Smooth muscle cell (in vitro differentiated cells): ENCODE measurements at regions not wholly inside any gene's neighbourhood (a gene's known extent, or its start where the extent isn't known, plus 50 kb on each side); places are given as distances from the start of the nearest gene placed in this dataset.

ENCODE experiments used
- DNase-seq: peaks from one replicate; lab custom pipeline; 2025; ENCODE audit not compliant: unreplicated experiment; lab: John Stamatoyannopoulos, UW
- H2AFZ ChIP-seq: fragments of 200-600 bp; sonication (generic); 2 replicates; pipeline ENCODE4 v1.6.0; 2016; ENCODE audit warnings: antibody characterized with exemption, low read depth, mild to moderate bottlenecking
- H3F3A ChIP-seq: fragments of 200-600 bp; sonication (generic); 2 replicates; pipeline ENCODE4 v1.6.0; 2017; ENCODE audit warnings: antibody characterized with exemption, low read depth
- H3K27ac ChIP-seq: fragments of 200-600 bp; sonication (generic); 2 replicates; pipeline ENCODE4 v1.5.1; 2016; ENCODE audit warnings: low read depth, mild to moderate bottlenecking
- H3K27me3 ChIP-seq: fragments of 200-600 bp; sonication (generic); 2 replicates; pipeline ENCODE4 v1.6.1; 2016; ENCODE audit warnings: low read depth, mild to moderate bottlenecking
- H3K36me3 ChIP-seq: fragments of 200-600 bp; sonication (generic); 2 replicates; pipeline ENCODE4 v1.5.1; 2016; ENCODE audit warnings: low read depth
- H3K4me1 ChIP-seq: fragments of 200-600 bp; sonication (generic); 2 replicates; pipeline ENCODE4 v1.5.1; 2016; ENCODE audit warnings: low read depth
- H3K4me2 ChIP-seq: fragments of 200-600 bp; sonication (generic); 2 replicates; pipeline ENCODE4 v1.6.0; 2016; ENCODE audit warnings: mild to moderate bottlenecking
- H3K4me3 ChIP-seq: fragments of 200-600 bp; sonication (generic); 2 replicates; pipeline ENCODE4 v1.5.1; 2016; ENCODE audit warnings: mild to moderate bottlenecking
- H3K79me2 ChIP-seq: fragments of 200-600 bp; sonication (generic); 2 replicates; pipeline ENCODE4 v1.6.0; 2016; ENCODE audit warnings: low read depth, mild to moderate bottlenecking
- H3K9ac ChIP-seq: fragments of 200-600 bp; sonication (generic); 2 replicates; pipeline ENCODE4 v1.6.0; 2016; ENCODE audit warnings: low read depth
- H3K9me3 ChIP-seq: fragments of 200-600 bp; sonication (generic); replicated peaks from 2 replicates; pipeline ENCODE4 v1.5.1; 2016; ENCODE audit warnings: low read depth
- H4K20me1 ChIP-seq: fragments of 200-600 bp; sonication (generic); 2 replicates; pipeline ENCODE4 v1.6.0; 2016; ENCODE audit warnings: low read depth
- CTCF ChIP-seq: fragments of 200-600 bp; sonication (generic); IDR thresholded peaks from 2 replicates; pipeline ENCODE4 v1.5.1; 2017; ENCODE audit warnings: borderline replicate concordance, mild to moderate bottlenecking, antibody characterized with exemption; ENCODE audit not compliant: insufficient read depth, poor library complexity, severe bottlenecking
- WGBS: methylation state at CpG from one replicate; pipeline ENCODE4 v1.1.7; 2016; ENCODE audit warnings: low lambda C conversion rate; 5-methylcytosine and 5-hydroxymethylcytosine counted together

GRCh38 chr7:35993676-35994606, 159.1 kb upstream of the EEPD1 start:
- H3K4me3 ChIP-seq = no peak overlapping the region
- H3K27me3 ChIP-seq = no peaks in the 10 kb centered on the region
- H3K27ac ChIP-seq = no peak overlapping the region
- no peaks in the 10 kb centered on the region for H3F3A ChIP-seq
- no peaks in the 10 kb centered on the region for H3K4me1 ChIP-seq
- H3K9ac ChIP-seq = no peak overlapping the region
- TF ChIP-seq CTCF = no peak
- H3K36me3 ChIP-seq = no peaks in the 10 kb centered on the region
- no peaks in the 10 kb centered on the region for H4K20me1 ChIP-seq
- H3K9me3 ChIP-seq = no peaks in the 10 kb centered on the region
- no peak overlapping the region for H3K4me2 ChIP-seq
- DNase-seq = no peak
- no peak overlapping the region for H2AFZ ChIP-seq
- no peaks in the 10 kb centered on the region for H3K79me2 ChIP-seq
- 89% methylated on average over 8 of the region's 8 CpGs for whole genome bisulfite sequencing

GRCh38 chr7:35995334-35995733, 157.7 kb upstream of the EEPD1 start:
- 88% methylated on average over 4 of the region's 4 CpGs for WGBS
- no peaks in the 10 kb centered on the region for H3K36me3 ChIP-seq
- no peak overlapping the region for H2AFZ ChIP-seq
- no peak for DNase-seq
- no peaks in the 10 kb centered on the region for H3K27me3 ChIP-seq
- H3K4me2 ChIP-seq = no peak overlapping the region
- H4K20me1 ChIP-seq = no peaks in the 10 kb centered on the region
- no peak overlapping the region for H3K9ac ChIP-seq
- TF ChIP-seq CTCF = no peak
- H3K4me1 ChIP-seq = no peaks in the 10 kb centered on the region
- no peak overlapping the region for H3K27ac ChIP-seq
- H3K9me3 ChIP-seq = no peaks in the 10 kb centered on the region
- no peaks in the 10 kb centered on the region for H3K79me2 ChIP-seq
- H3F3A ChIP-seq = no peaks in the 10 kb centered on the region
- no peak overlapping the region for H3K4me3 ChIP-seq

GRCh38 chr7:35998481-35998880, 154.6 kb upstream of the EEPD1 start:
- DNase-seq = no peak
- WGBS = 91% methylated on average over 5 of the region's 5 CpGs
- no peak overlapping the region for H3K27ac ChIP-seq
- no peaks in the 10 kb centered on the region for H3F3A ChIP-seq
- H3K4me2 ChIP-seq = no peak overlapping the region
- H3K4me3 ChIP-seq = no peak overlapping the region
- H3K27me3 ChIP-seq = no peaks in the 10 kb centered on the region
- no peaks in the 10 kb centered on the region for H3K4me1 ChIP-seq
- no peaks in the 10 kb centered on the region for H3K9me3 ChIP-seq
- no peak overlapping the region for H2AFZ ChIP-seq
- H3K36me3 ChIP-seq = no peaks in the 10 kb centered on the region
- H3K9ac ChIP-seq = no peak overlapping the region
- TF ChIP-seq CTCF = no peak
- no peaks in the 10 kb centered on the region for H3K79me2 ChIP-seq
- no peaks in the 10 kb centered on the region for H4K20me1 ChIP-seq

GRCh38 chr7:36001546-36001945, 151.5 kb upstream of the EEPD1 start:
- no peaks in the 10 kb centered on the region for H3K79me2 ChIP-seq
- H3K27me3 ChIP-seq = no peaks in the 10 kb centered on the region
- no peaks in the 10 kb centered on the region for H3K36me3 ChIP-seq
- H4K20me1 ChIP-seq = no peaks in the 10 kb centered on the region
- 79% methylated on average over 3 of the region's 3 CpGs for WGBS
- H3K4me2 ChIP-seq = no peak overlapping the region
- no peak overlapping the region for H3K4me3 ChIP-seq
- H3K9ac ChIP-seq = no peak overlapping the region
- no peak overlapping the region for H3K27ac ChIP-seq
- H2AFZ ChIP-seq = no peak overlapping the region
- TF ChIP-seq CTCF = no peak
- no peaks in the 10 kb centered on the region for H3K4me1 ChIP-seq
- DNase-seq = no peak
- H3F3A ChIP-seq = no peaks in the 10 kb centered on the region
- H3K9me3 ChIP-seq = no peaks in the 10 kb centered on the region
